Astrocyte (in vitro differentiated cells and primary cell): ENCODE measurements at regions not wholly inside any gene's neighbourhood (a gene's known extent, or its start where the extent isn't known, plus 50 kb on each side); places are given as distances from the start of the nearest gene placed in this dataset.
"Not testable (repeated sequence)": the region's sequence is repeated elsewhere in the genome, so short reads cannot be mapped to it uniquely, and the experiment has no call there.

Source experiments
- DNase-seq: peaks from one replicate; pipeline ENCODE4 v3.0.0-alpha.2; 2010; ENCODE audit warnings: low read depth
- FAIRE-seq: peaks from 2 replicates; lab custom pipeline; 2011; peaks lifted over from hg19 to GRCh38; lab: Jason Lieb, UNC
- H2AFZ ChIP-seq: 2 replicates; pipeline ENCODE4 v1.6.0; 2012; ENCODE audit warnings: low read depth, low read length, inconsistent platforms
- H3K27ac ChIP-seq: 2 replicates; pipeline ENCODE4 v1.5.1; 2011; ENCODE audit warnings: low read depth, low read length, inconsistent platforms
- H3K27me3 ChIP-seq: 2 replicates; pipeline ENCODE4 v1.6.0; 2011; ENCODE audit warnings: low read length, inconsistent platforms; ENCODE audit not compliant: insufficient read depth
- H3K36me3 ChIP-seq: 2 replicates; pipeline ENCODE4 v1.5.1; 2011; ENCODE audit warnings: low read length, inconsistent platforms; ENCODE audit not compliant: insufficient read depth
- H3K4me1 ChIP-seq: 2 replicates; pipeline ENCODE4 v1.5.1; 2011; ENCODE audit warnings: low read length, inconsistent platforms; ENCODE audit not compliant: insufficient read depth
- H3K4me2 ChIP-seq: 2 replicates; pipeline ENCODE4 v1.6.0; 2012; ENCODE audit warnings: low read length, inconsistent platforms
- H3K4me3 ChIP-seq: 2 replicates; pipeline ENCODE4 v1.5.1; 2011; ENCODE audit warnings: low read depth, mild to moderate bottlenecking, low read length, inconsistent platforms; ENCODE audit not compliant: insufficient read depth
- H3K79me2 ChIP-seq: 2 replicates; pipeline ENCODE4 v1.6.0; 2012; ENCODE audit warnings: mild to moderate bottlenecking, low read length, inconsistent platforms; ENCODE audit not compliant: insufficient read depth
- H3K9ac ChIP-seq: 2 replicates; pipeline ENCODE4 v1.6.0; 2012; ENCODE audit warnings: mild to moderate bottlenecking, low read length, inconsistent platforms
- H3K9me3 ChIP-seq: 2 replicates; pipeline ENCODE4 v1.5.1; 2012; ENCODE audit warnings: low read depth, mild to moderate bottlenecking, low read length, inconsistent platforms; ENCODE audit not compliant: insufficient read depth
- H4K20me1 ChIP-seq: 2 replicates; pipeline ENCODE4 v1.6.0; 2012; ENCODE audit warnings: low read length, inconsistent platforms; ENCODE audit not compliant: insufficient read depth
- H3K27ac Mint-ChIP-seq: one replicate; pipeline ENCODE4 v1.8.0; 2021; ENCODE audit warnings: mild to moderate bottlenecking, mixed read lengths; ENCODE audit not compliant: unreplicated experiment
- H3K27me3 Mint-ChIP-seq: one replicate; pipeline ENCODE4 v1.8.0; 2021; ENCODE audit warnings: low read depth, mixed read lengths; ENCODE audit not compliant: unreplicated experiment
- H3K36me3 Mint-ChIP-seq: one replicate; pipeline ENCODE4 v1.8.0; 2021; ENCODE audit warnings: low read depth, mixed read lengths; ENCODE audit not compliant: unreplicated experiment
- H3K4me1 Mint-ChIP-seq: one replicate; pipeline ENCODE4 v1.8.0; 2021; ENCODE audit warnings: low read depth, mixed read lengths; ENCODE audit not compliant: unreplicated experiment
- H3K4me3 Mint-ChIP-seq: one replicate; pipeline ENCODE4 v1.8.0; 2021; ENCODE audit warnings: mild to moderate bottlenecking, moderate library complexity, mixed read lengths; ENCODE audit not compliant: unreplicated experiment
- H3K9me3 Mint-ChIP-seq: one replicate; pipeline ENCODE4 v1.8.0; 2021; ENCODE audit warnings: mild to moderate bottlenecking, mixed read lengths; ENCODE audit not compliant: unreplicated experiment
- EZH2 ChIP-seq: IDR thresholded peaks from 2 replicates; pipeline ENCODE4 v1.6.1; 2012; ENCODE audit warnings: mild to moderate bottlenecking, low read length, inconsistent platforms; ENCODE audit not compliant: insufficient read depth
- TF ChIP-seq, protein P1 (sequence below): IDR thresholded peaks from 2 replicates; pipeline ENCODE4 v1.5.1; 2011; ENCODE audit warnings: low read depth, mild to moderate bottlenecking, inconsistent platforms, low read length, moderate library complexity; ENCODE audit not compliant: insufficient read depth

DNA sequence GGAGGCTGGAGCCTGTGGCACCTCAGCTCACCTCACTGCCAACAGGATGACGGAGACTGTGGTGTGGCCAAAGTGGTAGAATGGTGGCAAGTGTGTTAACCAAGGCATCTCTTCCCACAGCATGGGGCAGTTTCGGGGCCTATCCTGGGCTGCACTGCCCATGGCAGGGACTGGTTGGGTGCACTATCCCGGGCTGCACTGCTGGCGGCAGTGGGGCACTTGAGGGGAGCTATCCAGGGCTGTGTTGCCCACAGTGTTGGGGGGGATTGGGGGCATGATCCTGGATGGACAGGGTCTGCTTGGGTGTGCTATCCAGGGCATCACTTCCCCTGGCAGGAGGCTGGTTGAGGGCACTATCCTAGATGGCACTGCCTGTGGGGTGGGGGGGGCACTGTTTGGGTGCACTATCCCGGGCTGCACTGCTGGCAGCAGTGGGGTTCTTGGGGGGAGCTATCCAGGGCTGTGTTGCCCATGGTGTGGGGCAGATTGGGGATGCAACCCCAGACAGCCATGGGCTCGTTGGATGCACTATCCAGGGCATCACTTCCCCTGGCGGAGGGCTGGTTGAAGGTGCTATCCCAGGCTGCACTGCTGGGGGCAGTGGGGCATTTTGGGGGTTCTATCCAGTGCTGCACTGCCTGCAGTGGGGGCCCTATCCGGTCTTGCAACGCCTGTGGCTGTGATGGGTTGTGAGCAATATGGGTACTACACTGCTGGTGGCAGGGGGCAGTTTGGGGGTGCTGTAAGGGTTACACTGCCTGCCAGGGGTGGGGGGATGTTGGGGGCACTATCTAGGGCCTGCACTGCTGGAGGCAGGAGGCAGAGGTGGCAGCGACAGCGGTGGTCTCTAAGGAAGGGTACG is 129.7 kb downstream of the ZNF248 start:
- no peaks in the 10 kb centered on the region for H3K79me2 ChIP-seq
- H3K9me3 Mint-ChIP-seq, result peaks cover 15% of the 10 kb centered on the region
- H3K4me1 ChIP-seq, result no peaks in the 10 kb centered on the region
- FAIRE-seq, result no peak
- no peaks in the 10 kb centered on the region for H3K4me1 Mint-ChIP-seq
- H3K27me3 Mint-ChIP-seq, result no peaks in the 10 kb centered on the region
- TF ChIP-seq, protein P1, sequence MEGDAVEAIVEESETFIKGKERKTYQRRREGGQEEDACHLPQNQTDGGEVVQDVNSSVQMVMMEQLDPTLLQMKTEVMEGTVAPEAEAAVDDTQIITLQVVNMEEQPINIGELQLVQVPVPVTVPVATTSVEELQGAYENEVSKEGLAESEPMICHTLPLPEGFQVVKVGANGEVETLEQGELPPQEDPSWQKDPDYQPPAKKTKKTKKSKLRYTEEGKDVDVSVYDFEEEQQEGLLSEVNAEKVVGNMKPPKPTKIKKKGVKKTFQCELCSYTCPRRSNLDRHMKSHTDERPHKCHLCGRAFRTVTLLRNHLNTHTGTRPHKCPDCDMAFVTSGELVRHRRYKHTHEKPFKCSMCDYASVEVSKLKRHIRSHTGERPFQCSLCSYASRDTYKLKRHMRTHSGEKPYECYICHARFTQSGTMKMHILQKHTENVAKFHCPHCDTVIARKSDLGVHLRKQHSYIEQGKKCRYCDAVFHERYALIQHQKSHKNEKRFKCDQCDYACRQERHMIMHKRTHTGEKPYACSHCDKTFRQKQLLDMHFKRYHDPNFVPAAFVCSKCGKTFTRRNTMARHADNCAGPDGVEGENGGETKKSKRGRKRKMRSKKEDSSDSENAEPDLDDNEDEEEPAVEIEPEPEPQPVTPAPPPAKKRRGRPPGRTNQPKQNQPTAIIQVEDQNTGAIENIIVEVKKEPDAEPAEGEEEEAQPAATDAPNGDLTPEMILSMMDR, result no peak
- H3K4me2 ChIP-seq, result no peak overlapping the region
- H2AFZ ChIP-seq, result no peak overlapping the region
- H3K9me3 ChIP-seq, result peaks cover 5% of the 10 kb centered on the region
- H3K9ac ChIP-seq, result no peak overlapping the region
- H3K27me3 ChIP-seq, result no peaks in the 10 kb centered on the region
- H4K20me1 ChIP-seq, result no peaks in the 10 kb centered on the region
- no peak overlapping the region for H3K27ac Mint-ChIP-seq
- H3K36me3 ChIP-seq, result no peaks in the 10 kb centered on the region
- no peak overlapping the region for H3K4me3 ChIP-seq
- no peak overlapping the region for H3K4me3 Mint-ChIP-seq
- H3K36me3 Mint-ChIP-seq, result no peaks in the 10 kb centered on the region
- no peak for DNase-seq
- H3K27ac ChIP-seq, result no peak overlapping the region

DNA sequence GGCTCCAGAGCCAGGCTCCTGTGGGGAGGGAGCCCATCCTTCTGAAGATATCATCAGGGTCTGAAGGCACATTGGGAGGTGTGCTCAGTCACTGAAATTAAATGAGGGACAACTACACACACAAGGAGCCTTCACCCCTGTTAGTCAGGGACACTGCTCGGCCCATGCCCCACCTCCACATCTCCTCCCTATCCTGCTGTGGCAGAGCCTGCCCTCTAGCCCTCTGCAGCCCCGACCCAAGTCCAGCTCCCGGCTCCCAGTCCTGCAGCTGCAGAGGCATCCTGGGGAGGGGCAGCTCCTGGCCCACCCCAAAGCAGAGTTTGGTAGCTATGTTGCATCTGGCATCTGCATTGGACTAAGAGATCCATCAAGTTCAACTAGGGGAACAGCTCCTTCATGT is 136.3 kb downstream of the ZNF248 start:
- Histone ChIP-seq H3K4me3 (no peak overlapping the region), H3K36me3 (no peaks in the 10 kb centered on the region), H3K9ac (no peak overlapping the region), H3K4me2 (no peak overlapping the region), H3K27ac (no peak overlapping the region), H2AFZ (no peak overlapping the region), H3K27me3 (no peaks in the 10 kb centered on the region), H3K9me3 (peaks cover 5% of the 10 kb centered on the region), H3K4me1 (no peaks in the 10 kb centered on the region), H4K20me1 (no peaks in the 10 kb centered on the region), H3K79me2 (no peaks in the 10 kb centered on the region)
- FAIRE-seq, result no peak
- Mint-ChIP-seq H3K9me3 (peaks cover 8% of the 10 kb centered on the region), H3K4me1 (no peaks in the 10 kb centered on the region), H3K27me3 (no peaks in the 10 kb centered on the region), H3K4me3 (no peak overlapping the region), H3K27ac (no peak overlapping the region), H3K36me3 (no peaks in the 10 kb centered on the region)
- TF ChIP-seq, protein P1, result no peak
- TF ChIP-seq EZH2, result no peak
- DNase-seq, result no peak

DNA sequence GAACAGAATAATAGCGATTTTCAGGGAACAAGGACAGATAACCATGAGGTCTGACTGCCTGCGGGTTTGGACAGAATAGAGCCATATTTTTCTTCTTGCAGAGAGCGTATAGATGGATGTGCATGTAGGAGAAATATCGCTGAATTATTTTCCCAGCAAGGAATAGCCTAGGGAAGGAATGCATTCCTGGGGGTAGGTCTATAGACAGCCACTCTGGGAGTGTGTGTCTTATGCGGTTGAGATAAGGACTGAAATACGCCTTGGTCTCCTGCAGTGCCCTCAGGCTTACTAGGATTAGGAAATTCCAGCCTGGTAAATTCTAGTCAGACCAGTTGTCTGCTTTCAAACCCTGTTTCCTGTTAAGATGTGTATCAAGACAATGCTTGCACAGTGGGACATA is 139.3 kb downstream of the ZNF248 start:
- not testable (repeated sequence) for H3K27ac Mint-ChIP-seq, H3K27me3 ChIP-seq, H3K79me2 ChIP-seq, H3K4me1 Mint-ChIP-seq, H3K9me3 Mint-ChIP-seq, H3K4me3 ChIP-seq, H3K4me3 Mint-ChIP-seq, H3K4me2 ChIP-seq, H3K4me1 ChIP-seq, H3K9me3 ChIP-seq, H3K9ac ChIP-seq, H3K36me3 ChIP-seq, DNase-seq, H3K27me3 Mint-ChIP-seq, H3K27ac ChIP-seq, H3K36me3 Mint-ChIP-seq, H2AFZ ChIP-seq, FAIRE-seq, H4K20me1 ChIP-seq
